ENCODE measurements at regions not wholly inside any gene's neighbourhood (a gene's known extent, or its start where the extent isn't known, plus 50 kb on each side); places are given as distances from the start of the nearest gene placed in this dataset.

DNA sequence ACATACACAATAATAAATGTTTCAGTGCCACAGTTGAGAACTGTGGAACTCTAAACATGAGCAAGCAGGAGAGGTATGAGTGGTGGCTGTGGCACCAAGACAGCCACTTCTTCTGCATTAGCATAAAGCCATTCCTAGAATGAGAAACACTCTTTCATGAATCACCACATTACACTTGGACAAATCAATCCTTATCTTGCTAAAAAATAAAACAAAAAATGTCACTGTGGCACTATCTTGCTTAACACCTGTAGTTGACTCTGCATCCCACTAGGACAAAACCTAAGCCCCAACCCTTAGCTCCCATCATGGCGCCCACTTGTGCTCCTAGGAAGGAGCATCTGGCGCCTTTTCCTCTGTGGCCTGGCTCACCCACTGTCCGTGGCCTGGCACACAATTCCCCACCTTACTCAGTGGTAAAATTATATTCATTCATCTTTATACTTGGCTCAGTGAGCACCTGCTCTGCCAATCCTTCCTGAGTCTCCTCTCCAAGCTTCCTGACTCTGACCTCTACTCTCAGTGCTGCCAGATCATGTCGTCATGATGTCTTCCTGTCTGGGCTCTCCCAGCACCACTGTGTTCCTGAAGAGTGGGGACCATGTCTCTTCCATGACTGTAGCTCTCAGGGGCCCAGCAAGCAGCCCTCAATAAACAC lies 272.9 kb downstream of the LNPK start:
- TF ChIP-seq, protein P1, sequence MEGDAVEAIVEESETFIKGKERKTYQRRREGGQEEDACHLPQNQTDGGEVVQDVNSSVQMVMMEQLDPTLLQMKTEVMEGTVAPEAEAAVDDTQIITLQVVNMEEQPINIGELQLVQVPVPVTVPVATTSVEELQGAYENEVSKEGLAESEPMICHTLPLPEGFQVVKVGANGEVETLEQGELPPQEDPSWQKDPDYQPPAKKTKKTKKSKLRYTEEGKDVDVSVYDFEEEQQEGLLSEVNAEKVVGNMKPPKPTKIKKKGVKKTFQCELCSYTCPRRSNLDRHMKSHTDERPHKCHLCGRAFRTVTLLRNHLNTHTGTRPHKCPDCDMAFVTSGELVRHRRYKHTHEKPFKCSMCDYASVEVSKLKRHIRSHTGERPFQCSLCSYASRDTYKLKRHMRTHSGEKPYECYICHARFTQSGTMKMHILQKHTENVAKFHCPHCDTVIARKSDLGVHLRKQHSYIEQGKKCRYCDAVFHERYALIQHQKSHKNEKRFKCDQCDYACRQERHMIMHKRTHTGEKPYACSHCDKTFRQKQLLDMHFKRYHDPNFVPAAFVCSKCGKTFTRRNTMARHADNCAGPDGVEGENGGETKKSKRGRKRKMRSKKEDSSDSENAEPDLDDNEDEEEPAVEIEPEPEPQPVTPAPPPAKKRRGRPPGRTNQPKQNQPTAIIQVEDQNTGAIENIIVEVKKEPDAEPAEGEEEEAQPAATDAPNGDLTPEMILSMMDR (IDR thresholded peaks at IDR 0.05), result no peak
- no peak for TF ChIP-seq POLR2A (IDR thresholded peaks at IDR 0.05)
